Heart left ventricle (tissue), 13 donors: ENCODE measurements at regions not wholly inside any gene's neighbourhood (a gene's known extent, or its start where the extent isn't known, plus 50 kb on each side); places are given as distances from the start of the nearest gene placed in this dataset.

Source experiments
- POLR2A ChIP-seq, 2 donors: fragments of 450-650 bp; IDR thresholded peaks; one replicate each; pipeline ENCODE4 v1.6.1; 2017; ENCODE audit warnings: antibody characterized with exemption in 2 of 2, mild to moderate bottlenecking in 2 of 2, moderate library complexity in 2 of 2
- TF ChIP-seq, protein P1 (sequence below), 12 donors: fragments of 200-600 bp; sonication (generic) in 4 of 12; IDR thresholded peaks; one replicate each; pipeline versions ENCODE4 v1.5.0 to v1.8.0; 2018 to 2022; ENCODE audit warnings: antibody characterized with exemption in 12 of 12, mild to moderate bottlenecking in 5 of 12
- donor health status: ischemic (EF 13 %, LVEDD 7.1; RV severe dilation, severe dysfunction).
- donor health status: DM: no; HTN: yes; CAD: no.
- donor health status: DM: no; HTN: no; CAD: no.
- donor health status: ischemic (EF 25% LVEDD 6.9; RV normal size, moderate dysfunction).
- donor health status: ischemic (EF 25% LVEDD 5.7; RV mildly dilated, moderate dysfunction).
- donor health status: ischemic (EF 35%, LVEDD 5.7; RV mildly dilated, moderate dysfunction).
- donor health status: nonischemic (EF 11% LVEDD 7.7; RV severe dilation, severe dysfunction).
- donor health status: DM: yes; HTN: yes; CAD: no.
- donor health status: PGD.
- donor health status: ischemic (EF 29% LVEDD 5.4; RV normal size, mild dysfunction).
- donor health status: nonischemic (EF 23%, LVEDD 6.1; RV moderate dilation, normal function).

GRCh38 chr3:15873415-15873814 lies 75.6 kb upstream of the ANKRD28 start:
- TF ChIP-seq, protein P1, sequence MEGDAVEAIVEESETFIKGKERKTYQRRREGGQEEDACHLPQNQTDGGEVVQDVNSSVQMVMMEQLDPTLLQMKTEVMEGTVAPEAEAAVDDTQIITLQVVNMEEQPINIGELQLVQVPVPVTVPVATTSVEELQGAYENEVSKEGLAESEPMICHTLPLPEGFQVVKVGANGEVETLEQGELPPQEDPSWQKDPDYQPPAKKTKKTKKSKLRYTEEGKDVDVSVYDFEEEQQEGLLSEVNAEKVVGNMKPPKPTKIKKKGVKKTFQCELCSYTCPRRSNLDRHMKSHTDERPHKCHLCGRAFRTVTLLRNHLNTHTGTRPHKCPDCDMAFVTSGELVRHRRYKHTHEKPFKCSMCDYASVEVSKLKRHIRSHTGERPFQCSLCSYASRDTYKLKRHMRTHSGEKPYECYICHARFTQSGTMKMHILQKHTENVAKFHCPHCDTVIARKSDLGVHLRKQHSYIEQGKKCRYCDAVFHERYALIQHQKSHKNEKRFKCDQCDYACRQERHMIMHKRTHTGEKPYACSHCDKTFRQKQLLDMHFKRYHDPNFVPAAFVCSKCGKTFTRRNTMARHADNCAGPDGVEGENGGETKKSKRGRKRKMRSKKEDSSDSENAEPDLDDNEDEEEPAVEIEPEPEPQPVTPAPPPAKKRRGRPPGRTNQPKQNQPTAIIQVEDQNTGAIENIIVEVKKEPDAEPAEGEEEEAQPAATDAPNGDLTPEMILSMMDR (IDR thresholded peaks at IDR 0.05) = no peak
- TF ChIP-seq POLR2A (IDR thresholded peaks at IDR 0.05) = no peak
